K562 (cell line): ENCODE measurements at regions not wholly inside any gene's neighbourhood (a gene's known extent, or its start where the extent isn't known, plus 50 kb on each side); places are given as distances from the start of the nearest gene placed in this dataset.

ENCODE experiments used
- ASH1L ChIP-seq: fragments of 450-650 bp; IDR thresholded peaks from 2 replicates; pipeline ENCODE4 v1.6.1; 2018; ENCODE audit warnings: borderline replicate concordance, mild to moderate bottlenecking, low read depth; ENCODE audit not compliant: partially characterized antibody
- CHCHD3 ChIP-seq: fragments of 250-450 bp; sonication (Bioruptor Pico); IDR thresholded peaks from 2 replicates; pipeline ENCODE4 v2.1.2; 2022; ENCODE audit warnings: mild to moderate bottlenecking
- ESRRB ChIP-seq: fragments of 250-450 bp; sonication (Bioruptor Pico); IDR thresholded peaks from 2 replicates; pipeline ENCODE4 v1.5.0; 2020; ENCODE audit warnings: mild to moderate bottlenecking, moderate library complexity, borderline replicate concordance
- FIP1L1 ChIP-seq: fragments of 200-400 bp; formaldehyde crosslinking; IDR thresholded peaks from 2 replicates; pipeline ENCODE4 v1.6.1; 2018; ENCODE audit warnings: mild to moderate bottlenecking, low read depth, low read length; ENCODE audit not compliant: poor library complexity, severe bottlenecking
- GABPA ChIP-seq: fragments of 200-800 bp; sonication (Bioruptor generic); conservative IDR thresholded peaks from 2 replicates; pipeline ENCODE4 v1.6.1; 2016; ENCODE audit warnings: low read depth, missing genetic modification characterization, missing compliant biosample characterization
- GTF2E2 ChIP-seq: fragments of 200-800 bp; sonication (Bioruptor generic); IDR thresholded peaks from 2 replicates; pipeline ENCODE4 v1.6.1; 2016; ENCODE audit warnings: missing genetic modification characterization, missing compliant biosample characterization
- MTA3 ChIP-seq: fragments of 450-650 bp; formaldehyde crosslinking; IDR thresholded peaks from 2 replicates; pipeline ENCODE4 v1.6.1; 2017; ENCODE audit warnings: mild to moderate bottlenecking, borderline replicate concordance
- NFXL1 ChIP-seq: fragments of 450-650 bp; formaldehyde crosslinking; IDR thresholded peaks from 2 replicates; pipeline ENCODE4 v1.4.0; 2021; ENCODE audit warnings: mild to moderate bottlenecking
- PHF21A ChIP-seq: fragments of 450-650 bp; IDR thresholded peaks from 2 replicates; pipeline ENCODE4 v1.6.1; 2017; ENCODE audit warnings: low read depth, borderline replicate concordance
- PRPF4 ChIP-seq: fragments of 200-400 bp; formaldehyde crosslinking; IDR thresholded peaks from one replicate; pipeline ENCODE4 v1.6.1; 2017; ENCODE audit warnings: low read length, low read depth, mild to moderate bottlenecking; ENCODE audit not compliant: insufficient read depth, poor library complexity, severe bottlenecking
- RBFOX2 ChIP-seq: fragments of 200-400 bp; formaldehyde crosslinking; IDR thresholded peaks from 2 replicates; pipeline ENCODE4 v1.6.1; 2017; ENCODE audit warnings: low read depth, mild to moderate bottlenecking, low read length, moderate library complexity
- RCOR1 ChIP-seq, 2 experiments: IDR thresholded peaks; 2 replicates each; pipeline ENCODE4 v1.6.1; 2012; ENCODE audit warnings: low read depth in 2 of 2, low read length in 2 of 2, borderline replicate concordance in 1 of 2, improper control_type of control experiment in 1 of 2
- SLC30A9 ChIP-seq: fragments of 250-450 bp; sonication (Bioruptor Pico); IDR thresholded peaks from 2 replicates; pipeline ENCODE4 v1.8.0; 2022; ENCODE audit warnings: mild to moderate bottlenecking, moderate library complexity
- SMARCA5 ChIP-seq: fragments of 450-650 bp; IDR thresholded peaks from 2 replicates; pipeline ENCODE4 v1.6.1; 2016
- SRSF9 ChIP-seq: fragments of 200-400 bp; formaldehyde crosslinking; IDR thresholded peaks from 2 replicates; pipeline ENCODE4 v1.6.1; 2017; ENCODE audit warnings: low read depth, low read length, borderline replicate concordance
- TCFL5 ChIP-seq: fragments of 250-450 bp; sonication (Bioruptor Pico); conservative IDR thresholded peaks from 2 replicates; pipeline ENCODE4 v1.6.1; 2021; ENCODE audit warnings: mild to moderate bottlenecking, moderate library complexity, matching md5 sums
- TOE1 ChIP-seq, 2 experiments: fragments of 450-650 bp in 1 of 2; sonication (generic) in 1 of 2; formaldehyde crosslinking in 1 of 2; IDR thresholded peaks; 2 replicates each; pipeline versions ENCODE4 v1.7.1 to v1.8.0; 2016 to 2022; ENCODE audit warnings: borderline replicate concordance in 2 of 2, mild to moderate bottlenecking in 2 of 2, antibody characterized with exemption in 1 of 2, inconsistent platforms in 1 of 2, low read depth in 1 of 2, missing genetic modification reagents in 1 of 2, moderate library complexity in 1 of 2
- ZNF121 ChIP-seq: sonication (generic); formaldehyde crosslinking; conservative IDR thresholded peaks from 2 replicates; pipeline ENCODE4 v1.8.0; 2022; ENCODE audit warnings: missing genetic modification reagents
- ZNF133 ChIP-seq: fragments of 250-450 bp; sonication (Bioruptor Pico); IDR thresholded peaks from 2 replicates; pipeline ENCODE4 v1.4.0; 2020; ENCODE audit warnings: mild to moderate bottlenecking
- ZNF239 ChIP-seq: fragments of 250-450 bp; sonication (Bioruptor Pico); IDR thresholded peaks from 2 replicates; pipeline ENCODE4 v1.4.0; 2020; ENCODE audit warnings: mild to moderate bottlenecking
- TF ChIP-seq, protein P1 (sequence below): fragments of 250-450 bp; sonication (Bioruptor Pico); IDR thresholded peaks from 2 replicates; pipeline ENCODE4 v1.9.0; 2021; ENCODE audit warnings: mild to moderate bottlenecking, inconsistent platforms
- TF ChIP-seq, protein P2 (sequence below), 2 experiments: IDR thresholded peaks; 2 replicates each; pipeline ENCODE4 v1.6.1; 2011; ENCODE audit warnings: borderline replicate concordance in 1 of 2, control low read depth in 1 of 2, low read depth in 1 of 2, low read length in 1 of 2, mild to moderate bottlenecking in 1 of 2, mixed read lengths in 1 of 2, moderate library complexity in 1 of 2; ENCODE audit not compliant: insufficient read depth in 1 of 2, insufficient read length in 1 of 2, poor library complexity in 1 of 2, severe bottlenecking in 1 of 2; ENCODE audit errors: extremely low read depth in 1 of 2
- TF ChIP-seq, protein P3 (sequence below): fragments of 450-650 bp; formaldehyde crosslinking; conservative IDR thresholded peaks from 2 replicates; pipeline ENCODE4 v1.4.0; 2022; ENCODE audit warnings: mild to moderate bottlenecking, missing genetic modification characterization

DNA sequence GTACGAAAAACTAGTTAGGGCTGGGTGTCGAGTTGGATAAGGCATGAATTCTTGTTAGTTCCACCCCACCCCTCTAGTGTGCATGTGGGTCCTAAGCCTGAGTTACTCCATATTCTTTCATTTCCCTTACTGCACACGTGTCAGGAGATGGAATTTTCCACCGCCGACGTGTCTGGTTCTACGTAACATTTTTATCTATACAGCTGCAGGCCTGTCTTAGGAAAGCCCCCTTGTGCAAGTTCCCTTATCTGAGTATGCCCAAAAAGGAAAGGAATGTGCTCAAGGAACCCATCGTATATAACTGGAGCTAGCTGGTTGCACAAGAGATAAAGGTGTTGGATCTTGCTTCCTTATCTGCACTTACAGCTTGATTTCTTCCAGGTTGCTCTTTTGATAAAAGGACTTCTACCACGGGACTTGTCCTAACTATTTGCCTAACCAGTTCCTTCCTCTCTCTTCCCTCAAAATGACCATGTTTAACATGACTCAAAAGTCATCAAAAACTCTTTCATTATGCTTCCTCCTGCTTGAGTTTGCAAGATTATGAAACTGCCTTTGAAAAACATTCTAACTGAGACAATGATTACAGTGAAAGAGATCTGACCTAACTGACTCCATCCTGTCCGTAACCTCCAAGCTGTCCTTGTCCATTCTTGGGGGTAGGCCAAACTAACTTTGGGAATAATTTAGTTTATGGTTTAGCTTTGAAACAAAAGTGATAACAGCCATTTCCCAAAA lies 181.4 kb downstream of the AKR1D1 start (continued):
- TF ChIP-seq, protein P1, sequence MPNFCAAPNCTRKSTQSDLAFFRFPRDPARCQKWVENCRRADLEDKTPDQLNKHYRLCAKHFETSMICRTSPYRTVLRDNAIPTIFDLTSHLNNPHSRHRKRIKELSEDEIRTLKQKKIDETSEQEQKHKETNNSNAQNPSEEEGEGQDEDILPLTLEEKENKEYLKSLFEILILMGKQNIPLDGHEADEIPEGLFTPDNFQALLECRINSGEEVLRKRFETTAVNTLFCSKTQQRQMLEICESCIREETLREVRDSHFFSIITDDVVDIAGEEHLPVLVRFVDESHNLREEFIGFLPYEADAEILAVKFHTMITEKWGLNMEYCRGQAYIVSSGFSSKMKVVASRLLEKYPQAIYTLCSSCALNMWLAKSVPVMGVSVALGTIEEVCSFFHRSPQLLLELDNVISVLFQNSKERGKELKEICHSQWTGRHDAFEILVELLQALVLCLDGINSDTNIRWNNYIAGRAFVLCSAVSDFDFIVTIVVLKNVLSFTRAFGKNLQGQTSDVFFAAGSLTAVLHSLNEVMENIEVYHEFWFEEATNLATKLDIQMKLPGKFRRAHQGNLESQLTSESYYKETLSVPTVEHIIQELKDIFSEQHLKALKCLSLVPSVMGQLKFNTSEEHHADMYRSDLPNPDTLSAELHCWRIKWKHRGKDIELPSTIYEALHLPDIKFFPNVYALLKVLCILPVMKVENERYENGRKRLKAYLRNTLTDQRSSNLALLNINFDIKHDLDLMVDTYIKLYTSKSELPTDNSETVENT (CRISPR knock-in tag), result no peak
- TF ChIP-seq SMARCA5 (peak; percentile 77), TCFL5 (CRISPR knock-in tag) (peak; percentile 98), ASH1L (peak; percentile 35), PRPF4 (no peak), MTA3 (peak; percentile 94), ZNF133 (CRISPR knock-in tag) (peak; percentile 99), GABPA (tag) (peak; percentile 74), TOE1 (IDR thresholded peaks at IDR 0.05; ENCODE audit: borderline replicate concordance) (peak; percentile 90), TOE1 (CRISPR knock-in tag; IDR thresholded peaks at IDR 0.05; ENCODE audit: borderline replicate concordance, low read depth) (no peak), RCOR1 (IDR thresholded peaks at IDR 0.05; ENCODE audit: borderline replicate concordance in 1 of 2, low read depth in 2 of 2, low read length in 2 of 2) (peak; percentile 90 to 95), SLC30A9 (CRISPR knock-in tag) (peak; percentile 99), SRSF9 (no peak), GTF2E2 (tag) (peak; percentile 92), ZNF121 (no peak), CHCHD3 (peak; percentile 83; the same call in 1 of the 2 replicates), PHF21A (peak; percentile 82; the same call in 1 of the 2 replicates), FIP1L1 (no peak), ZNF239 (peak; percentile 99), NFXL1 (CRISPR knock-in tag) (peak; percentile 98), ESRRB (CRISPR knock-in tag) (peak; percentile 95), RBFOX2 (peak; percentile 35; the same call in 1 of the 2 replicates)
- TF ChIP-seq, protein P2, sequence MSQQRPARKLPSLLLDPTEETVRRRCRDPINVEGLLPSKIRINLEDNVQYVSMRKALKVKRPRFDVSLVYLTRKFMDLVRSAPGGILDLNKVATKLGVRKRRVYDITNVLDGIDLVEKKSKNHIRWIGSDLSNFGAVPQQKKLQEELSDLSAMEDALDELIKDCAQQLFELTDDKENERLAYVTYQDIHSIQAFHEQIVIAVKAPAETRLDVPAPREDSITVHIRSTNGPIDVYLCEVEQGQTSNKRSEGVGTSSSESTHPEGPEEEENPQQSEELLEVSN (IDR thresholded peaks at IDR 0.05; ENCODE audit: borderline replicate concordance in 1 of 2, extremely low read depth in 1 of 2, insufficient read depth in 1 of 2, insufficient read length in 1 of 2, low read depth in 1 of 2, low read length in 1 of 2, poor library complexity in 1 of 2, severe bottlenecking in 1 of 2), result peak; percentile 63 to 76
- TF ChIP-seq, protein P3, sequence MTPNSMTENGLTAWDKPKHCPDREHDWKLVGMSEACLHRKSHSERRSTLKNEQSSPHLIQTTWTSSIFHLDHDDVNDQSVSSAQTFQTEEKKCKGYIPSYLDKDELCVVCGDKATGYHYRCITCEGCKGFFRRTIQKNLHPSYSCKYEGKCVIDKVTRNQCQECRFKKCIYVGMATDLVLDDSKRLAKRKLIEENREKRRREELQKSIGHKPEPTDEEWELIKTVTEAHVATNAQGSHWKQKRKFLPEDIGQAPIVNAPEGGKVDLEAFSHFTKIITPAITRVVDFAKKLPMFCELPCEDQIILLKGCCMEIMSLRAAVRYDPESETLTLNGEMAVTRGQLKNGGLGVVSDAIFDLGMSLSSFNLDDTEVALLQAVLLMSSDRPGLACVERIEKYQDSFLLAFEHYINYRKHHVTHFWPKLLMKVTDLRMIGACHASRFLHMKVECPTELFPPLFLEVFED (CRISPR knock-in tag), result peak; percentile 97
